Psoas muscle (tissue), 7 donors: ENCODE measurements at regions not wholly inside any gene's neighbourhood (a gene's known extent, or its start where the extent isn't known, plus 50 kb on each side); places are given as distances from the start of the nearest gene placed in this dataset.
"Not testable (repeated sequence)": the region's sequence is repeated elsewhere in the genome, so short reads cannot be mapped to it uniquely, and the experiment has no call there.

Experiments
- ATAC-seq, 4 donors: fragments of 200-7000 bp; cut with Tn5 transposase; one replicate each; pipeline ENCODE4 v1.9.1; 2020; ENCODE audit warnings: moderate library complexity in 3 of 4, mild to moderate bottlenecking in 2 of 4
- DNase-seq, 2 donors: peaks; one replicate each; pipeline ENCODE4 v3.0.0-alpha.2; 2020
- H3K27ac ChIP-seq: fragments of 200-600 bp; one replicate; pipeline ENCODE4 v1.8.0; 2022
- H3K27me3 ChIP-seq, 3 donors: fragments of 200-600 bp in 1 of 3; one replicate each; pipeline versions ENCODE4 v1.6.1 to v1.8.0; 2013 to 2022; ENCODE audit warnings: low read length in 2 of 3, mild to moderate bottlenecking in 2 of 3, moderate library complexity in 1 of 3; ENCODE audit not compliant: insufficient read depth in 3 of 3
- H3K36me3 ChIP-seq, 2 donors: fragments of 200-600 bp in 1 of 2; one replicate each; pipeline versions ENCODE4 v1.6.1 to v1.8.0; 2013 to 2022; ENCODE audit warnings: low read depth in 1 of 2, mild to moderate bottlenecking in 1 of 2, moderate library complexity in 1 of 2; ENCODE audit not compliant: insufficient read depth in 1 of 2
- H3K4me1 ChIP-seq: fragments of 200-600 bp; one replicate; pipeline ENCODE4 v1.8.0; 2022
- H3K4me3 ChIP-seq: fragments of 200-600 bp; one replicate; pipeline ENCODE4 v1.8.0; 2022; ENCODE audit warnings: mild to moderate bottlenecking
- H3K9me3 ChIP-seq: fragments of 200-600 bp; one replicate; pipeline ENCODE4 v1.8.0; 2022
- WGBS, 3 donors: extraction: QIAGEN DNeasy Blood & Tissue Kit; methylation state at CpG; one replicate each; pipeline versions ENCODE4 v1.1.6 to v1.1.7; 2013; 5-methylcytosine and 5-hydroxymethylcytosine counted together
- intact Hi-C, 2 donors: fragments of 100-400 bp; cut with DNase I; formaldehyde crosslinking; loops; one replicate each; pipeline versions ENCODE4 v1.11.0 to v1.14.2; 2022
- TF ChIP-seq, protein P1 (sequence below): fragments of 200-600 bp; IDR thresholded peaks from one replicate; pipeline ENCODE4 v1.8.0; 2022; ENCODE audit warnings: antibody characterized with exemption
- donor health status: healthy with polysubstance abuse.
- donor health status: DM: no; HTN: no; CAD: no; lungs with moderate emphysema.
- donor health status: Bipolar disorder and iron deficiency.
- donor health status: healthy.
- donor health status: DM: yes; HTN: yes; CAD: no.
- donor health status: DM: no; HTN: no; CAD: no.
- donor health status: DM: yes; HTN: yes; CAD: no.

DNA sequence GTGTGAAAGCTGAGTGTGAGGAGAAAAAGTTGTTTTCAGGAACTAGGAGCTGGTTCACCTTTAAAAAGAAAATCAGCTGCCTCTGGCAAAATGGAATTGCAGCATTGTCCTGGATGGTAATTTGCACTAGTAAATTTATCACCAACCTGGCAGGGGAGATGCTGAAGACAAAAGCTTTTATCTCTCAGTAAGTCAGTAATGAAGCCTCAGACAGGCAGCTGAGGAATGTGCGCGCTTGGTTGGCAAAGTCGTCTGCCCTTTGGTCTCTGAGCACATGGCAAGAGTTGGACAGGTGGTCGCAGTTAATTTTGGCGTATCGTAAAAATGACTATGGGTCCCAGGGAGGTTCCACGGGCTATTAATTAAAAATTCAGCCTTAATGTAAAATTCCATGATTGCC, 131.9 kb downstream of the BACH1 start:
- intact Hi-C loops, result no loop called here
- 55 to 66% (median 56%) methylated on average over 7 of the region's 7 CpGs for WGBS, 3 donors
- no peaks in the 10 kb centered on the region for H3K9me3 ChIP-seq
- DNase-seq (no peak), ATAC-seq (no peak)
- H3K27me3 ChIP-seq, result no peaks in the 10 kb centered on the region
- TF ChIP-seq, protein P1, sequence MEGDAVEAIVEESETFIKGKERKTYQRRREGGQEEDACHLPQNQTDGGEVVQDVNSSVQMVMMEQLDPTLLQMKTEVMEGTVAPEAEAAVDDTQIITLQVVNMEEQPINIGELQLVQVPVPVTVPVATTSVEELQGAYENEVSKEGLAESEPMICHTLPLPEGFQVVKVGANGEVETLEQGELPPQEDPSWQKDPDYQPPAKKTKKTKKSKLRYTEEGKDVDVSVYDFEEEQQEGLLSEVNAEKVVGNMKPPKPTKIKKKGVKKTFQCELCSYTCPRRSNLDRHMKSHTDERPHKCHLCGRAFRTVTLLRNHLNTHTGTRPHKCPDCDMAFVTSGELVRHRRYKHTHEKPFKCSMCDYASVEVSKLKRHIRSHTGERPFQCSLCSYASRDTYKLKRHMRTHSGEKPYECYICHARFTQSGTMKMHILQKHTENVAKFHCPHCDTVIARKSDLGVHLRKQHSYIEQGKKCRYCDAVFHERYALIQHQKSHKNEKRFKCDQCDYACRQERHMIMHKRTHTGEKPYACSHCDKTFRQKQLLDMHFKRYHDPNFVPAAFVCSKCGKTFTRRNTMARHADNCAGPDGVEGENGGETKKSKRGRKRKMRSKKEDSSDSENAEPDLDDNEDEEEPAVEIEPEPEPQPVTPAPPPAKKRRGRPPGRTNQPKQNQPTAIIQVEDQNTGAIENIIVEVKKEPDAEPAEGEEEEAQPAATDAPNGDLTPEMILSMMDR, result no peak
- H3K27ac ChIP-seq, result no peak overlapping the region
- no peak overlapping the region for H3K4me3 ChIP-seq
- H3K36me3 ChIP-seq, result no peaks in the 10 kb centered on the region
- H3K4me1 ChIP-seq, result no peaks in the 10 kb centered on the region

DNA sequence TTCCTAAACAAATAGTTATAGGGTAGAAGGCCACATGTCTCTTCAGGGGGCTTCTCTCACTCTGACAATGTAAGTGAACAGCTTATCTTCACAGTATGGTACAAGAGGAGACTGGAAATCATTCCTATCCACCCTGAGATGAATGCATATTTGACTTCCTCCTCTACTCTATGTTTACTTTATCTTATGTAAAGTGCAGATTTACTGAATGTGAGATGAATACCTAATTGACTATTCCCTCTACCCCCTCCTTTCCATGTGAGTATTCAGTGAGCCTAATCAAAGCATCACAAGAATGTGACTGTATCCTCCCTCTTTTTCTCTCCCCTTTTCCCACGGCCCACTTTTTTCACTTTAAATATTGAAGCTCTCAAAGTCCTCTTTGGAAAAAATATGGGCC, 132.5 kb downstream of the BACH1 start:
- no peak for ATAC-seq
- H3K9me3 ChIP-seq, result no peaks in the 10 kb centered on the region
- no peaks in the 10 kb centered on the region for H3K36me3 ChIP-seq
- H3K27me3 ChIP-seq, result no peaks in the 10 kb centered on the region
- WGBS, 3 donors, result 50 to 64% (median 62%) methylated on average over 1 of the region's 1 CpG
- H3K4me3 ChIP-seq, result no peak overlapping the region
- H3K4me1 ChIP-seq, result no peaks in the 10 kb centered on the region
- H3K27ac ChIP-seq, result no peak overlapping the region
- DNase-seq, result no peak
- TF ChIP-seq, protein P1, result no peak
- intact Hi-C loops, result no loop called here

DNA sequence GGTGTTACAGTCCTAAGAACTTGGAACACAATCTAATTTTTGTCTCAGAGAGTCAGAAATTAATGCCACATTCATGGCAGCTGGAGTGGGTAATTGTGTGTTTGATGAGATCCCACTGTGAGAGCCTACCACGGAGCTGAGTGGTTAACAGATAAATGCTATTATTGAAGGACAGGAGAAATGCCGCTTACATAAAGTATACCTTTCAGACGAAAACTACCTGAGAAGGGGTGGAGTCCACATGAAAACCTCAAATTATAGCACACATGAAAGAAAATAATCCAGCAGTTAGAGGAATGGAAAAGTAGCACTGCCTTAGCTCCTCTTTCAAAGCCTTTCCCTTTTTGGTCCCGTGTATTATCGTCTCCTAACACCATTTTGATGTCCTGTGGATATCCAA, 133.0 kb downstream of the BACH1 start:
- Histone ChIP-seq H3K9me3 (no peaks in the 10 kb centered on the region), H3K4me1 (no peaks in the 10 kb centered on the region), H3K27me3 (no peaks in the 10 kb centered on the region), H3K36me3 (no peaks in the 10 kb centered on the region), H3K27ac (no peak overlapping the region), H3K4me3 (no peak overlapping the region)
- no peak for ATAC-seq
- no peak for DNase-seq
- intact Hi-C loops, result no loop called here
- TF ChIP-seq, protein P1, result no peak
- 92 to 93% (median 92%) methylated on average over 5 of the region's 5 CpGs for WGBS, 3 donors

DNA sequence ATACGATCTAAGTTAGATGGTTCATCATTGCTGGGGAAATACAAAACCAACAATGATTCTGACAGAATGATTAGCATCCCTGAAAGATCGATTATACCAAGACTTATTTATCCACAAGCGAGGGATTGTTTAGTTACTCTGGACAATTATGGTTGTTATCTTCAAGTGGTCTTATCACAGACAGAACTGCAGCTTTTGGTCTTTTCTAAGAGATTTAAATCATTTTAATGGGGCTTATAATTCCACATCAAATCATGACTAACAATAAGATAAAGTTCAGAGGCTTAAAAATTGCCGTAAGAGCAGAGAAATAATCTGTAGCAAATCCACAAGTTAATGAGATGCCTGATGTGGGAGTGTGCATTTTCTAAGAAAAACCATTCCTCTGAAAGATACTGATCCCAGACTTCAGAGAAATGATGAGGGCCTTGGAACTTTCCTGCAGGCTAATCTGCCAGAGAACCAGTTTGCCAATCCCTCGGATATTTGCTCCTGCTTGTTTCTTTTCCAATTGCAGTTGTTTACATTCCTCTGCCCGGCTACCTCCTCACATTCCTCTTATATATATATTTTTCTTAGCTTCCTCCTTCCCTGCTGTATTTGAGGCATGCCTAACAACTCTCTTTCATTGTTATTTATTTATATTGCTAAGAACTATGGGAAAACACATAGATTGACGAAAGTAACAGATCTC, 134.8 kb downstream of the BACH1 start:
- H3K4me3 ChIP-seq, result no peak overlapping the region
- H3K4me1 ChIP-seq, result no peaks in the 10 kb centered on the region
- DNase-seq (no peak), ATAC-seq (no peak)
- H3K27me3 ChIP-seq, result no peaks in the 10 kb centered on the region
- WGBS, 3 donors, result 52 to 66% (median 53%) methylated on average over 7 of the region's 7 CpGs
- no peaks in the 10 kb centered on the region for H3K9me3 ChIP-seq
- intact Hi-C loops, result no loop called here
- no peak overlapping the region for H3K27ac ChIP-seq
- TF ChIP-seq, protein P1, result no peak
- no peaks in the 10 kb centered on the region for H3K36me3 ChIP-seq

DNA sequence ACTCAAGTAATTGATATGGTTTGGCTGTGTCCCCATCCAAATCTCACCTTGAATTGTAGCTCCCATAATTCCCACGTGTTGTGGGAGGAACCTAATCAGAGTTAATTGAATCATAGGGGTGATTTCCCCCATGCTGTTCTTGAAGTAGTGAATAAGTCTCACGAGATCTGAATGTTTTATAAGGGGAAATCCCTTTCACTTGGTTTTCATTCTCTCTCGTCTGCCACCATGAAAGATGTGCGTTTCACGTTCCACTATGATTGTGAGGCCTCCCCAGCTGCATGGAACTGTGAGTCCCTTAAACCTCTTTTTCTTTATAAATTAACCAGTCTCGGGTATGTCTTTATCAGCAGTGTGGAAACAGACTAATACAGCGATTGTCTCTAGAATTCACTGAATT, 135.4 kb downstream of the BACH1 start:
- no peaks in the 10 kb centered on the region for H3K4me1 ChIP-seq
- intact Hi-C loops, result no loop called here
- 74 to 82% (median 75%) methylated on average over 7 of the region's 7 CpGs for WGBS, 3 donors
- H3K9me3 ChIP-seq, result no peaks in the 10 kb centered on the region
- H3K27me3 ChIP-seq, result no peaks in the 10 kb centered on the region
- no peak for ATAC-seq
- no peak for DNase-seq
- no peak overlapping the region for H3K27ac ChIP-seq
- no peak overlapping the region for H3K4me3 ChIP-seq
- no peaks in the 10 kb centered on the region for H3K36me3 ChIP-seq
- TF ChIP-seq, protein P1, result no peak

DNA sequence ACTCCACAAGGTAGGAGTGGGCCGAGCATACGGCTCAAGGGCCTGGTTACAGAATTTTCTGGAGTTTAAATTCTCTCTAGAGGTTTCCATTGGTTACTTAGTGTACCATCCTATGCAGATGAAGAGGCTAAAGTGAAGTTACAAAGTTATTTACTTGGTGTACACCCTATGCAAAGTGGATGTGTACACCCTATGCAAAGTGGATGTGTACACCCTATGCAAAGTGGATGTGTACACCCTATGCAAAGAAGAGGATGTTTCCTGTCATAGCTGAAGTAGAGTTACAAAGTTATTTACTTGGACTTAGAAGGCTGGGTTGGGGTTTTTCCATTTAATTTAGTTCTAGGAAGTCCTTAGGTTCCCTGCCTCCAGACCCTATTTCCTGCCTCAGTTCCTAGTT, 136.3 kb downstream of the BACH1 start:
- H3K36me3 ChIP-seq, H3K4me1 ChIP-seq, DNase-seq, ATAC-seq, intact Hi-C loops, H3K27ac ChIP-seq, H3K4me3 ChIP-seq, H3K27me3 ChIP-seq, H3K9me3 ChIP-seq: not testable (repeated sequence)
- WGBS, 3 donors, result 95 to 98% (median 96%) methylated on average over 2 of the region's 2 CpGs
